SK-N-SH (cell line): ENCODE measurements at regions not wholly inside any gene's neighbourhood (a gene's known extent, or its start where the extent isn't known, plus 50 kb on each side); places are given as distances from the start of the nearest gene placed in this dataset.

Experiments
- CTCF ChIA-PET: fragments of 300-600, 350-600 bp; formaldehyde crosslinking; extraction: SDS; loops from one replicate; lab custom pipeline; 2021; lab: Yijun Ruan, JAX
- POLR2A ChIA-PET: fragments of 350-600 bp; sonication (Branson Sonifier 250); formaldehyde crosslinking; extraction: SDS; loops from one replicate; lab custom pipeline; 2020; ENCODE audit warnings: antibody characterized with exemption, inconsistent platforms; lab: Yijun Ruan, JAX
- DNase-seq: peaks from one replicate; pipeline ENCODE4 v3.0.0; 2012
- H2AFZ ChIP-seq: fragments of 200-600 bp; sonication (generic); 2 replicates; pipeline ENCODE4 v1.8.1; 2016; ENCODE audit warnings: antibody characterized with exemption, mild to moderate bottlenecking, low read depth
- H3F3A ChIP-seq: fragments of 200-600 bp; sonication (generic); replicated peaks from 2 replicates; pipeline ENCODE3; 2016; ENCODE audit warnings: antibody characterized with exemption, mild to moderate bottlenecking; ENCODE audit not compliant: insufficient read depth
- H3K27ac ChIP-seq, 2 experiments: fragments of 200-500 bp in 1 of 2; fragments of 200-600 bp in 1 of 2; sonication (Bioruptor generic) in 1 of 2; sonication (generic), shearing (Covaris generic) in 1 of 2; 2 replicates each; pipeline versions ENCODE4 v1.5.1 to v1.6.1; 2014 to 2016; ENCODE audit warnings: low read depth in 2 of 2, inconsistent platforms in 1 of 2, low read length in 1 of 2, mild to moderate bottlenecking in 1 of 2, mixed read lengths in 1 of 2
- H3K27me3 ChIP-seq: fragments of 200-600 bp; sonication (generic), shearing (Covaris generic); 2 replicates; pipeline ENCODE4 v1.6.1; 2016; ENCODE audit warnings: mixed run types; ENCODE audit not compliant: insufficient read depth
- H3K36me3 ChIP-seq, 2 experiments: fragments of 200-500 bp in 1 of 2; fragments of 200-600 bp in 1 of 2; sonication (Bioruptor generic) in 1 of 2; sonication (generic) in 1 of 2; replicated peaks in 1 of 2; 2 replicates each; pipeline versions ENCODE3 to v1.5.1; 2014 to 2016; ENCODE audit warnings: low read length in 1 of 2, mild to moderate bottlenecking in 1 of 2; ENCODE audit not compliant: insufficient read depth in 2 of 2, control insufficient read depth in 1 of 2
- H3K4me1 ChIP-seq, 2 experiments: fragments of 200-500 bp in 1 of 2; fragments of 200-600 bp in 1 of 2; sonication (Bioruptor generic) in 1 of 2; sonication (generic), shearing (Covaris generic) in 1 of 2; 2 replicates each; pipeline versions ENCODE4 v1.5.1 to v1.6.1; 2014 to 2016; ENCODE audit warnings: low read depth in 1 of 2, low read length in 1 of 2, mixed run types in 1 of 2; ENCODE audit not compliant: insufficient read depth in 2 of 2, control insufficient read depth in 1 of 2
- H3K4me2 ChIP-seq: fragments of 200-600 bp; sonication (generic), shearing (Covaris generic); 2 replicates; pipeline ENCODE4 v1.6.1; 2017; ENCODE audit warnings: mixed run types
- H3K4me3 ChIP-seq, 2 experiments: fragments of 200-500 bp in 1 of 2; fragments of 200-600 bp in 1 of 2; sonication (Bioruptor generic) in 1 of 2; sonication (generic), shearing (Covaris generic) in 1 of 2; 2 replicates each; pipeline versions ENCODE4 v1.5.1 to v1.8.1; 2014 to 2016; ENCODE audit warnings: low read depth in 2 of 2, inconsistent platforms in 1 of 2, low read length in 1 of 2, mild to moderate bottlenecking in 1 of 2, mixed read lengths in 1 of 2, moderate library complexity in 1 of 2
- H3K79me2 ChIP-seq: fragments of 200-600 bp; sonication (generic); 2 replicates; pipeline ENCODE4 v1.8.1; 2017; ENCODE audit warnings: mild to moderate bottlenecking; ENCODE audit not compliant: insufficient read depth
- H3K9ac ChIP-seq: fragments of 200-600 bp; sonication (generic); 2 replicates; pipeline ENCODE4 v1.6.1; 2017; ENCODE audit warnings: mixed run types
- H3K9me2 ChIP-seq: fragments of 200-600 bp; sonication (generic); 2 replicates; pipeline ENCODE4 v1.6.1; 2017; ENCODE audit warnings: mixed run types
- H3K9me3 ChIP-seq: fragments of 200-600 bp; sonication (generic); 2 replicates; pipeline ENCODE4 v1.6.1; 2017; ENCODE audit warnings: mixed run types, mild to moderate bottlenecking, moderate library complexity
- H4K20me1 ChIP-seq: fragments of 200-600 bp; sonication (generic); 2 replicates; pipeline ENCODE4 v1.6.1; 2017; ENCODE audit warnings: mild to moderate bottlenecking, mixed run types; ENCODE audit not compliant: insufficient read depth
- ELF1 ChIP-seq: IDR thresholded peaks from 2 replicates; pipeline ENCODE4 v1.4.0; 2012
- EP300 ChIP-seq, 2 experiments: IDR thresholded peaks; 2 replicates each; pipeline versions ENCODE4 v1.4.0 to v1.6.1; 2012; ENCODE audit warnings: borderline replicate concordance in 1 of 2, low read depth in 1 of 2, low read length in 1 of 2
- EZH2phosphoT487 ChIP-seq: fragments of 200-600 bp; sonication (generic); IDR thresholded peaks from 2 replicates; pipeline ENCODE4 v1.6.1; 2017; ENCODE audit warnings: low read depth, mixed run types, mild to moderate bottlenecking, antibody characterized with exemption, moderate library complexity, borderline replicate concordance
- FOSL2 ChIP-seq: IDR thresholded peaks from 2 replicates; pipeline ENCODE4 v1.4.0; 2012; ENCODE audit warnings: low read depth, mild to moderate bottlenecking, moderate library complexity, borderline replicate concordance
- FOXM1 ChIP-seq: IDR thresholded peaks from 2 replicates; pipeline ENCODE4 v1.4.0; 2012; ENCODE audit warnings: low read depth, mild to moderate bottlenecking
- GATA2 ChIP-seq: sonication (generic); formaldehyde crosslinking; IDR thresholded peaks from 2 replicates; pipeline ENCODE4 v1.5.0; 2020; ENCODE audit warnings: mild to moderate bottlenecking, missing genetic modification reagents
- JUND ChIP-seq: IDR thresholded peaks from 2 replicates; pipeline ENCODE4 v1.4.0; 2012
- NRF1 ChIP-seq: IDR thresholded peaks from 2 replicates; pipeline ENCODE4 v1.6.1; 2012; ENCODE audit warnings: low read depth, mild to moderate bottlenecking, low read length
- PBX3 ChIP-seq: IDR thresholded peaks from 2 replicates; pipeline ENCODE4; 2012
- RAD21 ChIP-seq: IDR thresholded peaks from 2 replicates; pipeline ENCODE4 v1.6.1; 2012; ENCODE audit warnings: mild to moderate bottlenecking, low read length
- RCOR1 ChIP-seq: fragments of 150-350 bp; IDR thresholded peaks from 2 replicates; pipeline ENCODE4 v1.6.1; 2017; ENCODE audit warnings: antibody characterized with exemption, low read length
- RFX5 ChIP-seq: IDR thresholded peaks from 2 replicates; pipeline ENCODE4 v1.6.1; 2012; ENCODE audit warnings: mild to moderate bottlenecking, improper control_type of control experiment, low read length
- RXRA ChIP-seq: IDR thresholded peaks from 2 replicates; pipeline ENCODE4 v1.4.0; 2012; ENCODE audit warnings: low read depth, mild to moderate bottlenecking, borderline replicate concordance
- SIN3A ChIP-seq: IDR thresholded peaks from 2 replicates; pipeline ENCODE4 v1.6.1; 2012; ENCODE audit warnings: low read depth, mild to moderate bottlenecking, low read length, moderate library complexity, borderline replicate concordance
- TCF12 ChIP-seq: IDR thresholded peaks from 2 replicates; pipeline ENCODE4 v1.4.0; 2012
- TEAD4 ChIP-seq: IDR thresholded peaks from 2 replicates; pipeline ENCODE4 v1.4.0; 2012; ENCODE audit warnings: mild to moderate bottlenecking, borderline replicate concordance; ENCODE audit not compliant: insufficient read depth
- USF2 ChIP-seq: fragments of 150-350 bp; IDR thresholded peaks from 2 replicates; pipeline ENCODE4 v1.6.1; 2017; ENCODE audit warnings: antibody characterized with exemption, low read length, low read depth, borderline replicate concordance
- ZBTB33 ChIP-seq: IDR thresholded peaks from 2 replicates; pipeline ENCODE4 v1.4.0; 2012; ENCODE audit warnings: low read depth, borderline replicate concordance
- WGBS: methylation state at CpG from one replicate; pipeline ENCODE4 v1.1.6; 2017; ENCODE audit warnings: low lambda C conversion rate; 5-methylcytosine and 5-hydroxymethylcytosine counted together

- Histone ChIP-seq H3K9me2 (no peaks in the 10 kb centered on the region), H3K27me3 (peaks cover 18% of the 10 kb centered on the region; the same call in 1 of the 2 replicates), H2AFZ (no peak overlapping the region), H3K9me3 (no peaks in the 10 kb centered on the region), H3K79me2 (no peaks in the 10 kb centered on the region), H3F3A (no peaks in the 10 kb centered on the region), H4K20me1 (no peaks in the 10 kb centered on the region), H3K4me3 (no peak overlapping the region), H3K36me3 (no peaks in the 10 kb centered on the region), H3K9ac (no peak overlapping the region), H3K27ac (no peak overlapping the region), H3K4me2 (no peak overlapping the region), H3K4me1 (no peaks in the 10 kb centered on the region)
- ChIA-PET CTCF (interaction anchor here (2.4 to 4.0 kb wide), 2 partner anchors 9 to 1829 kb away, joined by 13 to 20 read pairs; partner anchors contain the start of gene EPHA4), POLR2A (no interaction called here)
- no peak for DNase-seq
- no peak for TF ChIP-seq EP300 (IDR thresholded peaks at IDR 0.05; ENCODE audit: borderline replicate concordance in 1 of 2, low read depth in 1 of 2, low read length in 1 of 2)
- TF ChIP-seq RCOR1: no peak
- no peak for TF ChIP-seq ELF1
- TF ChIP-seq USF2: no peak
- TF ChIP-seq FOXM1: no peak
- TF ChIP-seq EZH2phosphoT487: no peak
- no peak for TF ChIP-seq RAD21
- TF ChIP-seq RFX5: no peak
- TF ChIP-seq SIN3A: no peak
- TF ChIP-seq RXRA: no peak
- no peak for TF ChIP-seq ZBTB33
- TF ChIP-seq JUND: no peak
- TF ChIP-seq FOSL2: no peak
- no peak for TF ChIP-seq NRF1
- TF ChIP-seq TCF12: no peak
- TF ChIP-seq GATA2 (CRISPR knock-in tag): no peak
- no peak for TF ChIP-seq PBX3
- TF ChIP-seq TEAD4: no peak
- 0% methylated on average over 4 of the region's 4 CpGs for WGBS
Measured at GRCh38 chr2:219744600-219744999, 117.2 kb downstream of the SLC4A3 start.
